ENCODE measurements at regions not wholly inside any gene's neighbourhood (a gene's known extent, or its start where the extent isn't known, plus 50 kb on each side); places are given as distances from the start of the nearest gene placed in this dataset.

GRCh38 chr6:22087960-22088706 is 208.7 kb downstream of the PRL start:
- DNase-seq: no peak
- Histone ChIP-seq H3K4me3 (ENCODE audit: low read length) (no peak overlapping the region), H3K4me1 (ENCODE audit: low read length) (no peaks in the 10 kb centered on the region), H3K4me2 (ENCODE audit: low read depth, low read length) (no peak overlapping the region), H3K27me3 (replicated peaks; ENCODE audit: insufficient read depth, low read length) (no peaks in the 10 kb centered on the region), H3K27ac (ENCODE audit: low read length) (no peak overlapping the region), H3K9me3 (replicated peaks; ENCODE audit: insufficient read depth, low read length) (no peaks in the 10 kb centered on the region), H2AFZ (ENCODE audit: low read length) (no peak overlapping the region), H3K9me2 (replicated peaks; ENCODE audit: insufficient read depth, low read length) (no peaks in the 10 kb centered on the region), H3F3A (ENCODE audit: insufficient read depth, low read length) (no peaks in the 10 kb centered on the region), H3K36me3 (replicated peaks; ENCODE audit: insufficient read depth, low read length) (no peaks in the 10 kb centered on the region), H3K79me2 (ENCODE audit: low read length) (no peaks in the 10 kb centered on the region), H4K20me1 (ENCODE audit: insufficient read depth, low read length) (no peaks in the 10 kb centered on the region), H3K9ac (ENCODE audit: low read length) (no peak overlapping the region)
- TF ChIP-seq EZH2 (optimal IDR thresholded peaks at IDR 0.05; ENCODE audit: low read depth, low read length): no peak
- TF ChIP-seq CTCF (IDR thresholded peaks at IDR 0.05; ENCODE audit: low read length): no peak

- H3K79me2 ChIP-seq (ENCODE audit: low read length): no peaks in the 10 kb centered on the region
- H3K4me2 ChIP-seq (ENCODE audit: low read depth, low read length): no peak overlapping the region
- no peaks in the 10 kb centered on the region for H3K9me2 ChIP-seq (replicated peaks; ENCODE audit: insufficient read depth, low read length)
- no peaks in the 10 kb centered on the region for H3K27me3 ChIP-seq (replicated peaks; ENCODE audit: insufficient read depth, low read length)
- H3K36me3 ChIP-seq (replicated peaks; ENCODE audit: insufficient read depth, low read length): no peaks in the 10 kb centered on the region
- H3K9ac ChIP-seq (ENCODE audit: low read length): no peak overlapping the region
- H3K27ac ChIP-seq (ENCODE audit: low read length): no peak overlapping the region
- no peaks in the 10 kb centered on the region for H3K4me1 ChIP-seq (ENCODE audit: low read length)
- DNase-seq: no peak
- H3K4me3 ChIP-seq (ENCODE audit: low read length): no peak overlapping the region
- TF ChIP-seq EZH2 (optimal IDR thresholded peaks at IDR 0.05; ENCODE audit: low read depth, low read length) (no peak), EZH2phosphoT487 (IDR thresholded peaks at IDR 0.05; ENCODE audit: low read length) (no peak), CTCF (IDR thresholded peaks at IDR 0.05; ENCODE audit: low read length) (no peak)
- H2AFZ ChIP-seq (ENCODE audit: low read length): no peak overlapping the region
- no peaks in the 10 kb centered on the region for H3K9me3 ChIP-seq (replicated peaks; ENCODE audit: insufficient read depth, low read length)
- H4K20me1 ChIP-seq (ENCODE audit: insufficient read depth, low read length): no peaks in the 10 kb centered on the region
- H3F3A ChIP-seq (ENCODE audit: insufficient read depth, low read length): no peaks in the 10 kb centered on the region
Measured at GRCh38 chr6:22091424-22091948, 205.3 kb downstream of the PRL start.

- no peak for DNase-seq
- Histone ChIP-seq H2AFZ (ENCODE audit: low read length) (no peak overlapping the region), H3K9ac (ENCODE audit: low read length) (no peak overlapping the region), H3K4me1 (ENCODE audit: low read length) (no peaks in the 10 kb centered on the region), H3K4me3 (ENCODE audit: low read length) (no peak overlapping the region), H3F3A (ENCODE audit: insufficient read depth, low read length) (no peaks in the 10 kb centered on the region), H3K36me3 (replicated peaks; ENCODE audit: insufficient read depth, low read length) (no peaks in the 10 kb centered on the region), H3K27ac (ENCODE audit: low read length) (no peak overlapping the region), H3K79me2 (ENCODE audit: low read length) (no peaks in the 10 kb centered on the region), H3K9me3 (replicated peaks; ENCODE audit: insufficient read depth, low read length) (no peaks in the 10 kb centered on the region; the same call in 1 of the 2 replicates), H4K20me1 (ENCODE audit: insufficient read depth, low read length) (no peaks in the 10 kb centered on the region), H3K9me2 (replicated peaks; ENCODE audit: insufficient read depth, low read length) (no peaks in the 10 kb centered on the region), H3K4me2 (ENCODE audit: low read depth, low read length) (no peak overlapping the region), H3K27me3 (replicated peaks; ENCODE audit: insufficient read depth, low read length) (no peaks in the 10 kb centered on the region)
- no peak for TF ChIP-seq CTCF (IDR thresholded peaks at IDR 0.05; ENCODE audit: low read length)
- TF ChIP-seq EZH2 (optimal IDR thresholded peaks at IDR 0.05; ENCODE audit: low read depth, low read length): no peak
- TF ChIP-seq EZH2phosphoT487 (IDR thresholded peaks at IDR 0.05; ENCODE audit: low read length): no peak
Measured at GRCh38 chr6:22095836-22096235, 201.0 kb downstream of the PRL start.

Measured in MM.1S (cell line).